Panc1 (cell line): ENCODE measurements at regions not wholly inside any gene's neighbourhood (a gene's known extent, or its start where the extent isn't known, plus 50 kb on each side); places are given as distances from the start of the nearest gene placed in this dataset.

ENCODE experiments used
- ATAC-seq: fragments of 200-7000 bp; cut with Tn5 transposase; 2 replicates; pipeline ENCODE4 v1.9.1; 2020; ENCODE audit warnings: mild to moderate bottlenecking, moderate library complexity
- BruUV-seq: library from RNA; stranded (reverse); fragments of 400-500 nt; replicated peaks from 2 replicates; lab custom pipeline; 2021; lab: Mats Ljungman, UMichigan
- CTCF ChIA-PET: fragments of 300-600 bp; sonication (Branson Sonifier 250); formaldehyde crosslinking; loops from one replicate; lab custom pipeline; 2022; ENCODE audit warnings: antibody characterized with exemption; lab: Charles Lee
- POLR2A ChIA-PET: fragments of 300-600 bp; sonication (Branson Sonifier 250); formaldehyde crosslinking; loops from one replicate; lab custom pipeline; 2022; ENCODE audit warnings: antibody characterized with exemption; lab: Charles Lee
- DNase-seq: peaks from one replicate; pipeline ENCODE4 v3.0.0-alpha.2; 2010; ENCODE audit warnings: low read depth, low spot score
- H3K27ac ChIP-seq: 2 replicates; pipeline ENCODE4 v1.5.1; 2011; ENCODE audit warnings: mild to moderate bottlenecking, low read length, inconsistent platforms
- H3K27me3 ChIP-seq: fragments of 200-500 bp; sonication (Bioruptor generic); 2 replicates; pipeline ENCODE4 v1.6.0; 2014; ENCODE audit warnings: low read length, inconsistent platforms; ENCODE audit not compliant: control insufficient read depth, insufficient read depth
- H3K36me3 ChIP-seq: fragments of 200-500 bp; sonication (Bioruptor generic); 2 replicates; pipeline ENCODE4 v1.5.1; 2014; ENCODE audit warnings: inconsistent platforms, mild to moderate bottlenecking, low read length, moderate library complexity; ENCODE audit not compliant: control insufficient read depth, insufficient read depth
- H3K4me1 ChIP-seq: 2 replicates; pipeline ENCODE4 v1.5.1; 2011; ENCODE audit warnings: inconsistent platforms, mild to moderate bottlenecking, low read length, moderate library complexity; ENCODE audit not compliant: control insufficient read depth, insufficient read depth
- H3K4me3 ChIP-seq, 2 experiments: 2 replicates each; pipeline ENCODE4 v1.5.1; 2011 to 2012; ENCODE audit warnings: low read depth in 2 of 2, low read length in 2 of 2, mild to moderate bottlenecking in 2 of 2, inconsistent platforms in 1 of 2, moderate library complexity in 1 of 2
- H3K9me3 ChIP-seq: fragments of 200-500 bp; sonication (Bioruptor generic); 2 replicates; pipeline ENCODE4 v1.5.1; 2014; ENCODE audit warnings: low read depth, mild to moderate bottlenecking, inconsistent platforms, low read length, moderate library complexity; ENCODE audit not compliant: control insufficient read depth, insufficient read depth
- CTCF ChIP-seq: fragments of 450-650 bp; IDR thresholded peaks from 2 replicates; pipeline ENCODE4 v1.5.1; 2017; ENCODE audit warnings: mild to moderate bottlenecking
- POLR2AphosphoS5 ChIP-seq: IDR thresholded peaks from 2 replicates; pipeline ENCODE4 v1.6.1; 2012; ENCODE audit warnings: mild to moderate bottlenecking, low read depth, low read length, moderate library complexity
- REST ChIP-seq, 2 experiments: IDR thresholded peaks; 2 replicates each; pipeline ENCODE4 v1.6.1; 2011 to 2012; ENCODE audit warnings: low read depth in 2 of 2, control low read depth in 1 of 2, low read length in 1 of 2, mild to moderate bottlenecking in 1 of 2, moderate library complexity in 1 of 2; ENCODE audit not compliant: insufficient read depth in 1 of 2
- SIN3A ChIP-seq: IDR thresholded peaks from 2 replicates; pipeline ENCODE4 v1.6.1; 2012; ENCODE audit warnings: low read depth, mild to moderate bottlenecking, low read length, moderate library complexity, borderline replicate concordance; ENCODE audit not compliant: insufficient read depth
- TCF7L2 ChIP-seq: IDR thresholded peaks from 2 replicates; pipeline ENCODE4 v1.6.1; 2011; ENCODE audit warnings: mild to moderate bottlenecking, low read depth, low read length, inconsistent platforms
- in situ Hi-C: cut with HindIII; loops from 2 replicates; pipeline ENCODE4 v1.10.0; 2016; ENCODE audit warnings: low sequenced_read_pairs, low pct_unique_long_range_greater_than_20kb
- intact Hi-C: fragments of 100-400 bp; cut with micrococcal nuclease; formaldehyde crosslinking; loops from one replicate; pipeline ENCODE4 v1.10.0; 2022; ENCODE audit not compliant: unreplicated experiment

- intact Hi-C loops = no loop called here
These were observed 100.2 kb downstream of the HTR5A start for GRCh38 chr7:155170331-155170730.

GRCh38 chr7:155172141-155172540 is 102.0 kb downstream of the HTR5A start:
- H3K36me3 ChIP-seq = no peaks in the 10 kb centered on the region
- H3K27me3 ChIP-seq = no peaks in the 10 kb centered on the region
- TF ChIP-seq SIN3A (no peak), CTCF (no peak), POLR2AphosphoS5 (no peak), TCF7L2 (no peak), REST (IDR thresholded peaks at IDR 0.05; ENCODE audit: insufficient read depth in 1 of 2, low read depth in 2 of 2, low read length in 1 of 2) (no peak)
- no peak for DNase-seq
- in situ Hi-C loops = no loop called here
- no peak overlapping the region for H3K4me3 ChIP-seq
- ATAC-seq = no peak
- H3K27ac ChIP-seq = no peak overlapping the region
- BruUV-seq = no TSS peak
- ChIA-PET CTCF (no interaction called here), POLR2A (no interaction called here)
- intact Hi-C loops = no loop called here
- H3K4me1 ChIP-seq = peaks cover 5% of the 10 kb centered on the region
- H3K9me3 ChIP-seq = 0 out of 2 replicates have a peak, but pooled peaks cover 5% of the 10 kb centered on the region

More at GRCh38 chr7:155170331-155170730, 100.2 kb downstream of the HTR5A start:
- TF ChIP-seq SIN3A (no peak), POLR2AphosphoS5 (no peak), CTCF (no peak), REST (IDR thresholded peaks at IDR 0.05; ENCODE audit: insufficient read depth in 1 of 2, low read depth in 2 of 2, low read length in 1 of 2) (no peak), TCF7L2 (no peak)
- Histone ChIP-seq H3K27ac (no peak overlapping the region), H3K27me3 (no peaks in the 10 kb centered on the region), H3K36me3 (no peaks in the 10 kb centered on the region), H3K9me3 (no peaks in the 10 kb centered on the region), H3K4me3 (no peak overlapping the region), H3K4me1 (peaks cover 17% of the 10 kb centered on the region)
- ChIA-PET CTCF (no interaction called here), POLR2A (no interaction called here)
- DNase-seq (no peak), ATAC-seq (no peak)
- BruUV-seq = no TSS peak
- in situ Hi-C loops = no loop called here
